Hepatocyte (in vitro differentiated cells): ENCODE measurements at regions not wholly inside any gene's neighbourhood (a gene's known extent, or its start where the extent isn't known, plus 50 kb on each side); places are given as distances from the start of the nearest gene placed in this dataset.

ENCODE experiments used
- CTCF ChIP-seq: fragments of 200-600 bp; sonication (generic); IDR thresholded peaks from 2 replicates; pipeline ENCODE4 v1.5.1; 2016; ENCODE audit warnings: antibody characterized with exemption, mild to moderate bottlenecking; ENCODE audit not compliant: poor library complexity
- EZH2 ChIP-seq: fragments of 200-600 bp; sonication (generic); IDR thresholded peaks from 2 replicates; pipeline ENCODE4 v1.6.1; 2016; ENCODE audit warnings: antibody characterized with exemption, mild to moderate bottlenecking, borderline replicate concordance
- EZH2phosphoT487 ChIP-seq: fragments of 200-600 bp; sonication (generic); IDR thresholded peaks from one replicate; pipeline ENCODE4 v1.6.1; 2018; ENCODE audit warnings: antibody characterized with exemption, mild to moderate bottlenecking, low read depth, moderate library complexity; ENCODE audit not compliant: unreplicated experiment, severe bottlenecking

- no peak for TF ChIP-seq EZH2phosphoT487
- no peak for TF ChIP-seq EZH2
- no peak for TF ChIP-seq CTCF
These were observed 71.4 kb upstream of the CELF4 start for GRCh38 chr18:37636831-37637477.
